GM21515 (cell line): ENCODE measurements at regions not wholly inside any gene's neighbourhood (a gene's known extent, or its start where the extent isn't known, plus 50 kb on each side); places are given as distances from the start of the nearest gene placed in this dataset.

ENCODE experiments used
- ATAC-seq: cut with Tn5 transposase; IDR thresholded peaks from one replicate; pipeline ENCODE4 v1.9.1; 2021; ENCODE audit not compliant: unreplicated experiment

GRCh38 chr5:53360811-53361210 lies 119.6 kb upstream of the FST start:
- ATAC-seq = no peak

DNA sequence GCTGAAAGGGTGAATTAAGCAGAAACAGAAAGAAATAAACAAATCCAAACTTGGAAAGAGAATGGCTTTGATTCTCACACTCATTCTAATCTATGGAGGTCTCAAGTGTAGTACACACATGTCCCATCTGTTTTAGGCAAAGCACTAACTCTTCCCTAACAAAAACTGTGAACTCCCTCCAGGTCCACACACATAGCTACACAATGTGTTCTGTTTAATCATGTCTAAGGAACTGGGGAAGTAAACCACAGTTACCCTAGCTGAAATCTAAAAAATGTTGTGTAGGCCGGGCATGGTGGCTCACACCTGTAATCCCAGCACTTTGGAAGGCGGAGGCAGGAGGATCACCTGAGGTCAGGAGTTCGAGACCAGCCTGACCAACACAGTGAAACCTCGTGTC lies 118.7 kb upstream of the FST start:
- no peak for ATAC-seq

GRCh38 chr5:53362521-53362941 lies 117.9 kb upstream of the FST start:
- no peak for ATAC-seq

DNA sequence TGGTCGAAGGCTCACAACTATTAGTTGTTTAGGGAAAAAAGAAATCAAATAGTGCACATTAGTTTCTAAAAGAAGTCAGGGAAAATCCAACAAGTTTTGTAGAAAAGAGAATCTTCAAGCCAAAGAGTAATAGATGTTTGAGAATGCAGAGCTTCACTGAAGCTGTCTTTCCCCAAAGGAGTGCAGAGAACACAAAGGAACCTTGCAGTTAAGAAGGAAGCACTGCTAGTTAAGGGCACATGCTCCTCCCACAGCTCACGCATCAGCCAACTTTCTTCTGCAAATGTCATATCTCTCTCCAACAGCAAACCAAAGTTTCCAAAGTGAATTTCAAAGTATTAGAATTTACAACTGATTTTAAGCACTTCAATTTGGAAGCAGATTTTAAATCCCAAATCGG lies 116.4 kb upstream of the FST start:
- ATAC-seq = no peak

DNA sequence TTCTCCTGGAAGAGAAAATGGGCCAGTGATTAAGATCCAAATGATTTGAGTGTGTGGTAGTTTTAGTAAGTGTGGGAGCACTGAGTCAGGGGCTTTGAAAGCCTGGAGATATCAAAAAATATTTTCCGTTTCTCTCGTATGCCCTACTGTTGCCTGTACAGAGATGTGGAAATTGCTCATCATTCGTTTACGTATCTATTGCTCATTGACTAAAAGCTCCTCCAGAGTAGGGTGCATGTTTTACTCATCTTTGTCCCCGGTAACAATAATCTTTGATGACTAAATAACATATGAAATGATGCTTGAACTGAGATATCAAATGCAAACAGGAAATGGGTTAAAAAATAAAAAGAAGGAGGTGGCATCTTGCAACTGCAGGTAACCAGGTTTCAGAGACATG lies 114.2 kb upstream of the FST start:
- no peak for ATAC-seq

DNA sequence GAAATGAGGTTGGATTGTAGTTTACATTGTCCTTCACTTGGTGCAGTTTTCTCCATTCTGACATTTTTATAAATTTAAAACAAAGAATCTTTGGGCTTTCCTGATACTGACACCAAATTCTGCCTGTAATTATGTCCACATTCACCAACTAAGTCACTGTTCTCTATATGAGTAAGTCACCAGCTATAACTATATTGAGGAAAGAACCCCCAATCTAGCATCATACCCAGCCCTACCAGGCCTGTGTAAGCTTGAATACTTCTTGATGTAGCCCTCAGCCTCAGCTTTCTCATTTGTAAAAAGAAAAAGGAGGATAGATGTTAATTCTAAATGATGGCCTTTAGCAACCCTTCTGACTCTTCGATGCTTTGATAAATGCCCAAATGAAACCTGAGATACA lies 112.7 kb upstream of the FST start:
- no peak for ATAC-seq

GRCh38 chr5:53368516-53368915 lies 111.9 kb upstream of the FST start:
- ATAC-seq = no peak

DNA sequence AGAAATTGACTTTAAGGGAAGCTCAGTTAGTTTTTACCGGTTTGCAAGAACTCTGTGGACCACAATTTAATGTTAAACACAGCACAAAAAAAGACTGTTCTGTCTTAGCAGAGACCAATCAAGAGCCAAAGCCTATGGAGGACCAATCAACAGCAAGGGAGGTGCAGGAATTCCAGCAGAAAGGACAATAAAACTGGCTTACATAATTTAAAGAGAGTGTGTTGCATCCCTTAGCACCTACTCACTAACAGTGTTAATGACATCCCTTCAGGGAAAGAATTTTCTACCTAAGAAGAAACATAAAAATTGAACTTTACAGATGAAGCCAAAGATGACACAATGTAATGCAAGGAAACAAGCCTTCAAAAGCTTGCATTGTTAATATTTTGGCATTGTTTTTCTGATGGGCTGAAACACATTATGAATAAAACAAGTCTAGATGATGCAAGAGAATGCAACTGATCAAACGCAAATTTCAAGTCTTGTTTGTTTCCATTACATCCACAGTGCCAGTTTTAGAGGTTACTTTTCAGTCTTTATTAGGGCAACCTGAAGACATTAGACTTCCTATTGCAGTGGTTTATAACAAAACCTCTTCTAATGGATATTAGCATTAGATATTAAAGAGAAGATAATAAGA lies 111.3 kb upstream of the FST start:
- ATAC-seq = no peak

- no peak for ATAC-seq
Measured at GRCh38 chr5:53369681-53370080, 110.7 kb upstream of the FST start.

- no peak for ATAC-seq
Measured at GRCh38 chr5:53373451-53374158, 106.8 kb upstream of the FST start.

- ATAC-seq = no peak
Measured at GRCh38 chr5:53376853-53377252, 103.6 kb upstream of the FST start.

DNA sequence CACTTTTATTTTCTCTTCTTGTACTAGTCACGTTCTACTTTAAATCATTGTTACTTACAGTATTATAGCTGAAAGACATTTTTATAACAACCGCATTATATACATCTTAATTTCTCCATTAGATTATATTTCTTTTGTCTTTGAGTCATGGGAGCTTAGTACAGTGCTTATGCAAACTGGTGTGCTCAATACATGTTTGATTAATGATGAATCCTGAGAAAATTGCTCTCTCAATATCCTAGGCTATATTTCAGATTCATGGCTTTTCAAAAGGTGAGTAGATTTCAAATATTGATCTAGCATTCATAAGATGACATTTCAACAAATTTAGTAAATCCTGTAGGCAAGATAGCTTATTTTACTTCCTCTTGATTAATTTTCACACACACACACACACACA lies 102.2 kb upstream of the FST start:
- no peak for ATAC-seq

GRCh38 chr5:53378590-53379247 lies 101.7 kb upstream of the FST start:
- ATAC-seq = no peak

DNA sequence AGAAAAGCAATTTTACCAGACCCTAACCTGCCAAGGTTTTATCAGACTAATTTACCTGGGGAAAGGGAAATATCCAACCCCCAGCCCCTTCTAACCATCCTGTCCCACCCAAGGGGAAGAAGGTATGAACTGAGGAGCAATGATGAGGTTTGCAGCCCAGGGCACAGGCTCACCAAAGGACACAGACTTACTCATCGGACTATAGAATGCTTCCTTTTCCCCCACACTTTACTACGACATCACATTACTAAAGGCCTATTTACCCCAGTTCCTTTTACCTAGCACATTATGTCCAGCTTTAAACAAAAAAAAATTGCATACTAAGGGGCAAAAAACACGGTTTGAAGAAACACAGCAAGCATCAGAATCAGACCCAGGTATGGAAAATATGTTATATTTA lies 94.1 kb upstream of the FST start:
- ATAC-seq = no peak

DNA sequence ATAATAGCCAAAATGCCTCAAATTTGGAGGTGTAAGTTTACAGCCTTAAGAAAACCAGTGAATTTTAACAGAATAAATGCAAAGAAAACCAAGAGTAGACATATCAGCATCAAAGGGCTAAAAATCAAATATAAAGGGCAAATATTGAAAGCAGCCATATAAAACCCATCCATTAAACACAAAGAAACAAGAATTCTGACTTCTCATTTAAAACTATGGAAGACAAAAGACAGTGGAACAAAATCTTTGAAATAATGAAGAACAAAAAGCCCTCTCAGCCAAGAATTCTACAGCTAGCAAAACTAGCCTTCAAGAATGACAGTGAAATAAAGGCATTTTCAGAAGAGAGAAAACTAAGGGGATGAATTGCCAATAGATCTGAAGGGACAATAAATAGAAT lies 91.3 kb upstream of the FST start:
- ATAC-seq = no peak

DNA sequence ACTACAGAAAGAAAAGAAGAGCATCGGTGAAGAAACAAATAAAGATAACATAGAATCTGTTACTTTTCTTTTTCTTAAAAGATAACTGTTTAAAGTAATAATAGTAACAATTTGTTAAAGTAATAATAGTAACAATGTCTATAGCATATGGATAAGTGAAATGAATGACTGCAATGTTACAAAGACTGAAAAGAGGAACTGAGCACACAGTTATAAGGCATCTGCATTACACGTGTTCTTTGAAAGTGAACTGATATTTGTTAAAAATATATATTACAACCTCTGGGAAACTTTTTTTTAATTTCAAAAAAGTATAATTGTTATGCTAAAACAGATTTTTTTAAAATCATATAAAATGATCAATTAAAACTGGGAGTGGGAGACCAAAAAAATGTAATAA lies 88.4 kb upstream of the FST start:
- no peak for ATAC-seq

DNA sequence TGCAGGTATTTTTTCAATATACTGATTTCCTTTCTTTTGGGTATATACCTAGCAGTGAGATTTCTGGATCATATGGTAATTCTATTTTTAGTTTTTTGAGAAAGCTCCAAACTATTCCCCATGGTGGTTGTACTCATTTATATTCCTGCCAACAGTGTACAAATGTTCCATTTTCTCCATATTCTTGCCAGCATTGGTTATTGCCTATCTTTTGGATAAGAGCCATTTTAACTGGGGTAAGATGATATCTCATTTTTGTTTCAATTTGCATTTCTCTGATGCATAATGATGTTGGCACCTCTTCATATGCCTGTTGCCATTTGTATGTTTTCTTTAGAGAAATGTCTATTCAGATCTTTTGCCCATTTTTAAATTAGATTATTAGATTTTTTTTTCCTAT lies 85.6 kb upstream of the FST start:
- no peak for ATAC-seq

DNA sequence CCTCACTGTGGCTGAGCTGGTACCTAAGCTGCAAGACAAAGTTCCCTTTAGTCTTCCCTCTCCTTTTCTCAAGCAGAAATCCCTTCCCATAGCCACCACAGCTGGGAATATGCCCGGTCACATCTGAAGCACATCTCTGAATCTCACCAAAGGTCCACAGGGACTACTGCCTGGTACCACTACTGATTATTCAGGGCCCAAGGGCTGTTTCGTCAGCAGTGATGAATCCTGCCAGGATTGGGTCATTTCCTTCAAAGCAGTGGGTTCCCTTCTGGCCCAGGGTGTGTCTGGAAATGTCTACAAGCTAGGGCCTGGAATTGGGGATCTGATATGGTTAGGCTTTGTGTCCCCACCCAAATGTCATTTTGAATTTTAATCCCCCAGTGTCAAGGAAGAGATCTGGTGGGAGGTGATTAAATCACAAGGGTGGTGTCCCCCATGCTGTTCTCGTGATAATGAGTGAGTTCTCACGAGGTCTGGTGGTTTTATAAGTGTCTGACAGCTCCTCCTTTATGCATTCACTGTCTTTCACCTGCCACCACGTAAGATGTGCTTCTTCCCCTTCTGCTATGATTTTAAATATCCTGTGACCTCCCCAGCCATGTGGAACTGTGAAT lies 83.2 kb upstream of the FST start:
- ATAC-seq = no peak

DNA sequence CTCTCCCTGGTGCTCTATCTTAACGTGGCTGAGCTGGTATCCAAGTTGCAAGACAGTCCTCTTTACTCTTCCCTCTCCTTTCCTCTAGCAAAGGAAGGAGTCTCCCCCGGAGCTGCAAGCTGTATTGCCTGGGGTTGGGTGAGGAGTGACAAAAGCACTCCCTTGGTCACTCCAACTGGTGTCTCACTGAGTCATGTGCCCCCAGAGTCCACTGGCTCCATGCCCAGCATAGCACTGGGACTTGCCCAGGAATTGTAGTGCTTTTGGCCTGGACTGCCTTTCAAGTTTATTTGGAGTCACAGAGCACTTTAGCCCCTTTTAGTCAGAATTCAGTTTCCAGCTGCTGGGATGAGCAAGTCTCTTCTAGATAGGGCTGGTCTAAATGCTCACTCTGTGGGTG lies 82.6 kb upstream of the FST start:
- no peak for ATAC-seq

DNA sequence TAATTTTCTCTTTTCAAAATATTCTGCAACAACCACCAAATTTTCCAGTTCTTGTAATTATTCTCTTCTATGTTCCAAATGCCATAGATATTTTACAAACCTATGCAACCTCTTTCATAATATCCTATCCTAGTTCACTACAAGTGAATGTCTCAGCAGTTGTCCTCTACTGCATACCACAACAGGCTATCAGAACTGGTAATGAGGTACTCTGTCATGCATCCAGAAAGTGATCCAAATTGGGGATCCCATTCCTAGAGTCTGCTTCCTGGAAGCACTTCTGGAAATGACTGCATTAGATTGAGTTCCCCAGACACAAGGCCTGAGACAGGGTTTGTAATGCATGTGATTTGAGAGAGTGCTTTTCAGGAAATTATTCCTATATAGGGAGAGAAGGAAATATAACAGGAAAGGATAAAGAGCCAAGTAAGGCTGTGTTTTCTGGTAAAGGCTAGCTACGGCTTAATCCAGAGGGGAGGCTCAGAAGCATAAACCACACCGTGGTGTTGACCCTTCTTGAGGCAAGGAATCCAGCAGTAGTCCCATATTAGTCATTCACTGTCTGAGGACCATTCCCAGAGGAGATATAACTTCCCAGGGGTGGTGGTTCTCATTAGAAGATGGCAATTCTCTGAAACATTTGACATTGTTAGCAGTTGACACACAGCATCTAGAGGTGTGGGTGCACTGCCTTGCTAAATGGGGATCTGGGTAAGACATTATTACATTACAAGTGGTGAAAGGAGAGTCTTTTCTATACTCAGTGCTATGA lies 80.3 kb upstream of the FST start:
- no peak for ATAC-seq

GRCh38 chr5:53403291-53403690 lies 77.1 kb upstream of the FST start:
- ATAC-seq = no peak
